DOHH2 (cell line): ENCODE measurements at regions not wholly inside any gene's neighbourhood (a gene's known extent, or its start where the extent isn't known, plus 50 kb on each side); places are given as distances from the start of the nearest gene placed in this dataset.

Source experiments
- H3F3A ChIP-seq: fragments of 200-600 bp; sonication (generic), shearing (Covaris generic); 2 replicates; pipeline ENCODE4 v1.6.0; 2016; ENCODE audit warnings: antibody characterized with exemption, mild to moderate bottlenecking; ENCODE audit not compliant: control insufficient read depth, insufficient read depth
- H3K27ac ChIP-seq: fragments of 200-600 bp; sonication (generic); 2 replicates; pipeline ENCODE4 v1.5.1; 2014; ENCODE audit warnings: low read depth, mild to moderate bottlenecking, low read length, moderate library complexity
- H3K27me3 ChIP-seq: fragments of 200-600 bp; sonication (generic); 2 replicates; pipeline ENCODE4 v1.6.1; 2014; ENCODE audit warnings: mild to moderate bottlenecking, low read length, mixed read lengths; ENCODE audit not compliant: control insufficient read depth
- H3K36me3 ChIP-seq: fragments of 200-600 bp; sonication (generic); 2 replicates; pipeline ENCODE4 v1.6.1; 2014; ENCODE audit warnings: mild to moderate bottlenecking, low read length, moderate library complexity, mixed read lengths; ENCODE audit not compliant: control insufficient read depth
- H3K4me1 ChIP-seq: fragments of 200-600 bp; sonication (generic); 2 replicates; pipeline ENCODE4 v1.6.1; 2014; ENCODE audit warnings: mild to moderate bottlenecking, low read length, mixed read lengths; ENCODE audit not compliant: control insufficient read depth
- H3K4me2 ChIP-seq: fragments of 200-600 bp; sonication (generic); 2 replicates; pipeline ENCODE4 v1.6.0; 2014; ENCODE audit warnings: mild to moderate bottlenecking, low read length, moderate library complexity
- H3K4me3 ChIP-seq: fragments of 200-600 bp; sonication (generic); 2 replicates; pipeline ENCODE4 v1.5.1; 2014; ENCODE audit warnings: mild to moderate bottlenecking, low read length, mixed read lengths
- H3K79me2 ChIP-seq: fragments of 200-600 bp; sonication (generic); 2 replicates; pipeline ENCODE4 v1.6.1; 2014; ENCODE audit warnings: mild to moderate bottlenecking, low read length, mixed read lengths; ENCODE audit not compliant: control insufficient read depth
- H3K9me2 ChIP-seq: fragments of 200-600 bp; sonication (generic); replicated peaks from 2 replicates; pipeline ENCODE4 v1.6.1; 2014; ENCODE audit warnings: mild to moderate bottlenecking, low read length, mixed read lengths; ENCODE audit not compliant: control insufficient read depth
- H3K9me3 ChIP-seq: fragments of 200-600 bp; sonication (generic); 2 replicates; pipeline ENCODE4 v1.6.1; 2014; ENCODE audit warnings: antibody characterized with exemption, low read length, mixed read lengths; ENCODE audit not compliant: control insufficient read depth, insufficient read depth
- H4K20me1 ChIP-seq: fragments of 200-600 bp; sonication (generic); 2 replicates; pipeline ENCODE4 v1.6.0; 2014; ENCODE audit warnings: low read depth, mild to moderate bottlenecking, antibody characterized with exemption, low read length, moderate library complexity; ENCODE audit not compliant: control insufficient read depth, insufficient read depth
- EZH2phosphoT487 ChIP-seq: fragments of 200-600 bp; sonication (generic); IDR thresholded peaks from 2 replicates; pipeline ENCODE4 v1.6.1; 2017; ENCODE audit warnings: borderline replicate concordance, mild to moderate bottlenecking, antibody characterized with exemption, low read length, moderate library complexity, mixed read lengths
- TF ChIP-seq, protein P1 (sequence below): fragments of 200-600 bp; sonication (generic); IDR thresholded peaks from one replicate; pipeline ENCODE4 v1.5.1; 2014; ENCODE audit warnings: antibody characterized with exemption, mild to moderate bottlenecking, low read depth, low read length; ENCODE audit not compliant: poor library complexity, severe bottlenecking

- H3K9me3 ChIP-seq: no peaks in the 10 kb centered on the region
- H3F3A ChIP-seq: no peaks in the 10 kb centered on the region
These were observed 309.1 kb upstream of the KLF3 start for GRCh38 chr4:38354872-38355271.

DNA sequence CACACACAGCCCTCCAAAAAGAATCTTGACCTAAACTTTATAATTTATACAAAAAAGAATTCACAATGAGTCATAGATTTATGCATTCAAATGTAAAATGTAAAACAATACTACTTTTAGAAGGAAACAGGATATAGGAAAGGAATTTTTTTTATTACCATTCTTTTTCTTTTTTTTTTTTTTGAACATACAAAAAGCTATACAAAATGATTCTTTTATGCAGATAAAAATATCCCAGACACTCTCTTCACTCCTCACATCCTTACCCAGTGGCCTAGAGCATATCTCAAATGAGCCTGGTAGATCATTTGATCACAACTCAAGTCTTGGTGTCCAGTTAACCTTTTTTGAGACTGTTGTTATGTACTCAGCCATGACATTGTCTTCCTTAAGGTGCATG, 307.3 kb upstream of the KLF3 start:
- Histone ChIP-seq H3F3A (no peaks in the 10 kb centered on the region), H3K27ac (no peak overlapping the region), H4K20me1 (no peaks in the 10 kb centered on the region), H3K27me3 (peaks cover 9% of the 10 kb centered on the region; the same call in 1 of the 2 replicates), H3K4me1 (no peaks in the 10 kb centered on the region), H3K79me2 (no peaks in the 10 kb centered on the region), H3K9me3 (no peaks in the 10 kb centered on the region), H3K4me2 (no peak overlapping the region), H3K9me2 (no peaks in the 10 kb centered on the region), H3K4me3 (no peak overlapping the region), H3K36me3 (no peaks in the 10 kb centered on the region)
- no peak for TF ChIP-seq EZH2phosphoT487
- TF ChIP-seq, protein P1, sequence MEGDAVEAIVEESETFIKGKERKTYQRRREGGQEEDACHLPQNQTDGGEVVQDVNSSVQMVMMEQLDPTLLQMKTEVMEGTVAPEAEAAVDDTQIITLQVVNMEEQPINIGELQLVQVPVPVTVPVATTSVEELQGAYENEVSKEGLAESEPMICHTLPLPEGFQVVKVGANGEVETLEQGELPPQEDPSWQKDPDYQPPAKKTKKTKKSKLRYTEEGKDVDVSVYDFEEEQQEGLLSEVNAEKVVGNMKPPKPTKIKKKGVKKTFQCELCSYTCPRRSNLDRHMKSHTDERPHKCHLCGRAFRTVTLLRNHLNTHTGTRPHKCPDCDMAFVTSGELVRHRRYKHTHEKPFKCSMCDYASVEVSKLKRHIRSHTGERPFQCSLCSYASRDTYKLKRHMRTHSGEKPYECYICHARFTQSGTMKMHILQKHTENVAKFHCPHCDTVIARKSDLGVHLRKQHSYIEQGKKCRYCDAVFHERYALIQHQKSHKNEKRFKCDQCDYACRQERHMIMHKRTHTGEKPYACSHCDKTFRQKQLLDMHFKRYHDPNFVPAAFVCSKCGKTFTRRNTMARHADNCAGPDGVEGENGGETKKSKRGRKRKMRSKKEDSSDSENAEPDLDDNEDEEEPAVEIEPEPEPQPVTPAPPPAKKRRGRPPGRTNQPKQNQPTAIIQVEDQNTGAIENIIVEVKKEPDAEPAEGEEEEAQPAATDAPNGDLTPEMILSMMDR: no peak

More at GRCh38 chr4:38354872-38355271, 309.1 kb upstream of the KLF3 start:
- H3K27ac ChIP-seq: no peak overlapping the region
- no peaks in the 10 kb centered on the region for H3K79me2 ChIP-seq
- H3K4me2 ChIP-seq: no peak overlapping the region
- no peak overlapping the region for H3K4me3 ChIP-seq
- H3K4me1 ChIP-seq: no peaks in the 10 kb centered on the region
- no peaks in the 10 kb centered on the region for H3K36me3 ChIP-seq
- no peaks in the 10 kb centered on the region for H4K20me1 ChIP-seq
- H3K9me2 ChIP-seq: no peaks in the 10 kb centered on the region
- TF ChIP-seq, protein P1: no peak
- no peak for TF ChIP-seq EZH2phosphoT487
- H3K27me3 ChIP-seq: peaks cover 6% of the 10 kb centered on the region; the same call in 1 of the 2 replicates

DNA sequence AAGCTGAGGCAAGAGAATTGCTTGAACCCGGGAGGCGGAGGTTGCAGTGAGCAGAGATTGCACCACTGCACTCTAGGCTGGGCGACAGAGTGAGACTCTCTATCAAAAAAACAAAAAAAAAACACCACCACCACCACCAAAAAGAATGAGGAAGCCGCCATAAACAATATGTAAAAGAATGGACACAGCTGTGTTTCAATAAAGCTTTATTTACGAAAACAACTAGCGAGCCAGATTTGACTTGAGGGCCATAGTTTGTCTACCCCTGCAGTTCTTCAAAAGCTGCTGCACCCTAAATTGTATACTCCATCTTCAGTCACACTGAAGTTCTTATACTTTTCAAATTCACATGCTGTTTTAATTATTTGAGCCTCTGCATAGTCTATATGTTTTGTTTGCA, 306.5 kb upstream of the KLF3 start:
- no peak overlapping the region for H3K4me2 ChIP-seq
- no peaks in the 10 kb centered on the region for H3K9me3 ChIP-seq

GRCh38 chr4:38359113-38359512, 304.9 kb upstream of the KLF3 start:
- Histone ChIP-seq H3K4me2 (no peak overlapping the region), H3K9me3 (no peaks in the 10 kb centered on the region), H3F3A (no peaks in the 10 kb centered on the region), H3K9me2 (no peaks in the 10 kb centered on the region), H3K27ac (no peak overlapping the region), H3K79me2 (no peaks in the 10 kb centered on the region), H3K4me3 (no peak overlapping the region), H3K36me3 (no peaks in the 10 kb centered on the region), H3K27me3 (peaks cover 9% of the 10 kb centered on the region; the same call in 1 of the 2 replicates), H3K4me1 (no peaks in the 10 kb centered on the region), H4K20me1 (no peaks in the 10 kb centered on the region)
- TF ChIP-seq, protein P1: no peak
- TF ChIP-seq EZH2phosphoT487: no peak

More for the DNA sequence above, 306.5 kb upstream of the KLF3 start:
- Histone ChIP-seq H3K27ac (no peak overlapping the region), H3K79me2 (no peaks in the 10 kb centered on the region), H4K20me1 (no peaks in the 10 kb centered on the region), H3K4me1 (no peaks in the 10 kb centered on the region), H3F3A (no peaks in the 10 kb centered on the region), H3K4me3 (no peak overlapping the region), H3K9me2 (no peaks in the 10 kb centered on the region), H3K27me3 (peaks cover 9% of the 10 kb centered on the region; the same call in 1 of the 2 replicates), H3K36me3 (no peaks in the 10 kb centered on the region)
- TF ChIP-seq EZH2phosphoT487: no peak
